Mesodermal cell (in vitro differentiated cells): ENCODE measurements at regions not wholly inside any gene's neighbourhood (a gene's known extent, or its start where the extent isn't known, plus 50 kb on each side); places are given as distances from the start of the nearest gene placed in this dataset.

Experiments used
- H3K27ac ChIP-seq: 2 replicates; pipeline ENCODE4 v1.7.0; 2013; ENCODE audit warnings: mild to moderate bottlenecking, low read depth, low read length, moderate library complexity; ENCODE audit not compliant: severe bottlenecking
- H3K36me3 ChIP-seq: 2 replicates; pipeline ENCODE4 v1.7.1; 2013; ENCODE audit warnings: mild to moderate bottlenecking, low read length, moderate library complexity; ENCODE audit not compliant: control insufficient read depth, insufficient read depth
- H3K4me1 ChIP-seq: one replicate; pipeline ENCODE4 v1.7.1; 2013; ENCODE audit warnings: mild to moderate bottlenecking, low read length; ENCODE audit not compliant: insufficient read depth, control insufficient read depth, poor library complexity, severe bottlenecking
- H3K4me3 ChIP-seq: 2 replicates; pipeline ENCODE4 v1.7.0; 2013; ENCODE audit warnings: low read length, control low read depth, mild to moderate bottlenecking; ENCODE audit not compliant: insufficient read depth, poor library complexity, severe bottlenecking; ENCODE audit errors: extremely low read depth
- H3K9me3 ChIP-seq: 2 replicates; pipeline ENCODE4 v1.7.1; 2013; ENCODE audit warnings: mild to moderate bottlenecking, low read length, moderate library complexity; ENCODE audit not compliant: control insufficient read depth
- WGBS, 2 experiments: methylation state at CpG; one replicate each; pipeline ENCODE4 v1.1.5; 2013; ENCODE audit warnings: missing lambda C conversion rate in 2 of 2; ENCODE audit not compliant: insufficient coverage in 2 of 2; 5-methylcytosine and 5-hydroxymethylcytosine counted together

GRCh38 chr11:29712616-29713015, 304.2 kb downstream of the KCNA4 start:
- WGBS, 2 experiments, result 77 to 78% methylated on average over 4 to 10 of the region's 12 CpGs
- Histone ChIP-seq H3K4me1 (no peaks in the 10 kb centered on the region), H3K27ac (no peak overlapping the region), H3K36me3 (no peaks in the 10 kb centered on the region), H3K4me3 (no peak overlapping the region), H3K9me3 (no peaks in the 10 kb centered on the region)

GRCh38 chr11:29707924-29708323, 308.9 kb downstream of the KCNA4 start:
- Histone ChIP-seq H3K4me1 (no peaks in the 10 kb centered on the region), H3K27ac (no peak overlapping the region), H3K4me3 (no peak overlapping the region), H3K9me3 (no peaks in the 10 kb centered on the region), H3K36me3 (no peaks in the 10 kb centered on the region)
- 88% methylated on average over 2 of the region's 2 CpGs; no CpG with 5 or more reads in 1 of the 2 experiments for WGBS, 2 experiments

GRCh38 chr11:29685361-29685760, 331.5 kb downstream of the KCNA4 start:
- H3K36me3 ChIP-seq, result no peaks in the 10 kb centered on the region
- WGBS, 2 experiments, result 71 to 90% methylated on average over 1 of the region's 1 CpG
- no peaks in the 10 kb centered on the region for H3K4me1 ChIP-seq
- H3K9me3 ChIP-seq, result no peaks in the 10 kb centered on the region
- no peak overlapping the region for H3K4me3 ChIP-seq
- no peak overlapping the region for H3K27ac ChIP-seq

- 67 to 76% methylated on average over 1 to 2 of the region's 2 CpGs for WGBS, 2 experiments
- Histone ChIP-seq H3K4me1 (no peaks in the 10 kb centered on the region), H3K4me3 (no peak overlapping the region), H3K9me3 (no peaks in the 10 kb centered on the region), H3K27ac (no peak overlapping the region), H3K36me3 (no peaks in the 10 kb centered on the region)
These were observed 334.0 kb downstream of the KCNA4 start for GRCh38 chr11:29682856-29683255.

GRCh38 chr11:29679996-29680395, 336.8 kb downstream of the KCNA4 start:
- 77 to 85% methylated on average over 2 to 3 of the region's 3 CpGs for WGBS, 2 experiments
- Histone ChIP-seq H3K9me3 (no peaks in the 10 kb centered on the region), H3K4me3 (no peak overlapping the region), H3K27ac (no peak overlapping the region), H3K36me3 (no peaks in the 10 kb centered on the region), H3K4me1 (no peaks in the 10 kb centered on the region)

- Histone ChIP-seq H3K4me1 (no peaks in the 10 kb centered on the region), H3K4me3 (no peak overlapping the region)
These were observed 339.8 kb downstream of the KCNA4 start for GRCh38 chr11:29676993-29677392.

GRCh38 chr11:29669310-29669709, 347.5 kb downstream of the KCNA4 start:
- no peaks in the 10 kb centered on the region for H3K4me1 ChIP-seq
- no peaks in the 10 kb centered on the region for H3K9me3 ChIP-seq
- 73 to 93% methylated on average over 2 of the region's 5 CpGs for WGBS, 2 experiments
- H3K4me3 ChIP-seq, result no peak overlapping the region
- no peak overlapping the region for H3K27ac ChIP-seq
- H3K36me3 ChIP-seq, result no peaks in the 10 kb centered on the region

More at GRCh38 chr11:29676993-29677392, 339.8 kb downstream of the KCNA4 start:
- no peaks in the 10 kb centered on the region for H3K9me3 ChIP-seq
- no peak overlapping the region for H3K27ac ChIP-seq
- no peaks in the 10 kb centered on the region for H3K36me3 ChIP-seq

- Histone ChIP-seq H3K9me3 (no peaks in the 10 kb centered on the region), H3K4me3 (no peak overlapping the region)
- WGBS, 2 experiments, result 80 to 83% methylated on average over 1 of the region's 2 CpGs
These were observed 359.1 kb downstream of the KCNA4 start for GRCh38 chr11:29657709-29658108.

GRCh38 chr11:29656597-29656996, 360.2 kb downstream of the KCNA4 start:
- H3K36me3 ChIP-seq, result no peaks in the 10 kb centered on the region
- H3K4me1 ChIP-seq, result no peaks in the 10 kb centered on the region
- H3K27ac ChIP-seq, result no peak overlapping the region
- no peaks in the 10 kb centered on the region for H3K9me3 ChIP-seq
- WGBS, 2 experiments, result 73 to 92% methylated on average over 2 of the region's 3 CpGs
- no peak overlapping the region for H3K4me3 ChIP-seq

More at GRCh38 chr11:29657709-29658108, 359.1 kb downstream of the KCNA4 start:
- no peak overlapping the region for H3K27ac ChIP-seq
- H3K36me3 ChIP-seq, result no peaks in the 10 kb centered on the region
- H3K4me1 ChIP-seq, result no peaks in the 10 kb centered on the region

- Histone ChIP-seq H3K4me3 (no peak overlapping the region), H3K27ac (no peak overlapping the region), H3K4me1 (no peaks in the 10 kb centered on the region), H3K36me3 (no peaks in the 10 kb centered on the region), H3K9me3 (no peaks in the 10 kb centered on the region)
- no CpG with 5 or more reads among the region's 1 CpG for WGBS, 2 experiments
These were observed 371.5 kb downstream of the KCNA4 start for GRCh38 chr11:29645373-29645772.

- H3K4me1 ChIP-seq, result no peaks in the 10 kb centered on the region
- H3K27ac ChIP-seq, result no peak overlapping the region
- H3K36me3 ChIP-seq, result no peaks in the 10 kb centered on the region
- H3K4me3 ChIP-seq, result no peak overlapping the region
- H3K9me3 ChIP-seq, result no peaks in the 10 kb centered on the region
These were observed 375.6 kb downstream of the KCNA4 start for GRCh38 chr11:29641201-29641600.

GRCh38 chr11:29634744-29635143, 382.1 kb downstream of the KCNA4 start:
- WGBS, 2 experiments, result 40 to 70% methylated on average over 1 to 3 of the region's 3 CpGs
- Histone ChIP-seq H3K36me3 (no peaks in the 10 kb centered on the region), H3K9me3 (no peaks in the 10 kb centered on the region), H3K4me3 (no peak overlapping the region), H3K27ac (no peak overlapping the region), H3K4me1 (no peaks in the 10 kb centered on the region)
